HL-60 (cell line): ENCODE measurements at regions not wholly inside any gene's neighbourhood (a gene's known extent, or its start where the extent isn't known, plus 50 kb on each side); places are given as distances from the start of the nearest gene placed in this dataset.

Experiments
- DNase-seq, 2 experiments: peaks; one replicate each; pipeline ENCODE4 v3.0.0-alpha.2; 2010 to 2020; ENCODE audit warnings: low read depth in 1 of 2, low spot score in 1 of 2
- H3K27ac ChIP-seq: fragments of 250-450 bp; sonication (Bioruptor Pico); replicated peaks from 2 replicates; pipeline ENCODE4 v1.5.1; 2020; ENCODE audit warnings: mild to moderate bottlenecking, moderate library complexity
- H3K27me3 ChIP-seq: fragments of 250-450 bp; sonication (Bioruptor Pico); 2 replicates; pipeline ENCODE4 v1.5.1; 2021; ENCODE audit warnings: mild to moderate bottlenecking, moderate library complexity; ENCODE audit not compliant: insufficient read depth, poor library complexity, severe bottlenecking
- H3K4me3 ChIP-seq: replicated peaks from 2 replicates; pipeline ENCODE4 v1.5.1; 2011; ENCODE audit warnings: mild to moderate bottlenecking, control low read depth, low read length; ENCODE audit not compliant: insufficient read depth
- GABPA ChIP-seq: IDR thresholded peaks from 2 replicates; pipeline ENCODE4 v1.6.1; 2012; ENCODE audit warnings: low read depth
- POLR2AphosphoS5 ChIP-seq: IDR thresholded peaks from 2 replicates; pipeline ENCODE4 v1.6.1; 2012; ENCODE audit warnings: low read depth
- SPI1 ChIP-seq: IDR thresholded peaks from 2 replicates; pipeline ENCODE4 v1.6.1; 2012; ENCODE audit warnings: low read depth, mild to moderate bottlenecking, borderline replicate concordance
- TF ChIP-seq, protein P1 (sequence below): IDR thresholded peaks from 2 replicates; pipeline ENCODE4 v1.6.1; 2012; ENCODE audit warnings: low read depth; ENCODE audit not compliant: insufficient replicate concordance
- TF ChIP-seq, protein P2 (sequence below): IDR thresholded peaks from one replicate; pipeline ENCODE4 v1.5.1; 2011; ENCODE audit warnings: low read length, control low read depth, inconsistent platforms; ENCODE audit not compliant: insufficient read depth

DNA sequence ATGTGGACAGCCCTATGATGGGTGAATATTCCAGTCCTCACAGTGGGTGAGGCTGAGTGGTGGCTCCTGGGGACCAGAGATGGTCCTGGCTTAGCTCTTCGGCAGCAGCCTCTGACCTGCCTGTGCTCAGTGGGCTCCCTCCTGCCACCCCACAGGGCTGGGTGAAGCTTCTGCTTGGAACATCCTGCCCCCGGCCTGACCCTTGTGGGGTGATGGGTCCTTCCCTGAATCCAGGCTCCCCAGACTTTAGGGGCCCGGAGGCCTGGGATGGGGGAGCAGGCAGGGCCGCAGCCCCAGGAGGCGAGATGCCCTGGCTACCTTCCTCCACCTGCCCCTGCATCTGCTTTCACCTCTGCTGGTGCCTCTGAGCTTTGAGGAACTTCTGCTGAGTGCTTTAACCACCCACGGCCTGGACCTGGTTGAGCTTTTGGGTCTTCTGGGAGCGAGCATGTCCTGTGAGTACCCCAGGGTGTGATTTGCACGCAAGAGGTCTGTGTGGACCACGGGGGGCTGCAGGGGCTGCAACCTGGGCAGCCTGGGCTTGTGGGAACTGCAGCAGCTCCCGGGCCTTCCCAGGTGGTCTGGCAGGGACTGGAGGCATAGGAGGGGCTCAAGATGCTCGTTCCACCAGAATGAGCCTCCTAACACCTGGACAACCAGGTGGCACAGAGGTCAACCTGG lies 159.5 kb downstream of the KIF26A start:
- TF ChIP-seq GABPA (no peak), SPI1 (no peak), POLR2AphosphoS5 (no peak)
- TF ChIP-seq, protein P1, sequence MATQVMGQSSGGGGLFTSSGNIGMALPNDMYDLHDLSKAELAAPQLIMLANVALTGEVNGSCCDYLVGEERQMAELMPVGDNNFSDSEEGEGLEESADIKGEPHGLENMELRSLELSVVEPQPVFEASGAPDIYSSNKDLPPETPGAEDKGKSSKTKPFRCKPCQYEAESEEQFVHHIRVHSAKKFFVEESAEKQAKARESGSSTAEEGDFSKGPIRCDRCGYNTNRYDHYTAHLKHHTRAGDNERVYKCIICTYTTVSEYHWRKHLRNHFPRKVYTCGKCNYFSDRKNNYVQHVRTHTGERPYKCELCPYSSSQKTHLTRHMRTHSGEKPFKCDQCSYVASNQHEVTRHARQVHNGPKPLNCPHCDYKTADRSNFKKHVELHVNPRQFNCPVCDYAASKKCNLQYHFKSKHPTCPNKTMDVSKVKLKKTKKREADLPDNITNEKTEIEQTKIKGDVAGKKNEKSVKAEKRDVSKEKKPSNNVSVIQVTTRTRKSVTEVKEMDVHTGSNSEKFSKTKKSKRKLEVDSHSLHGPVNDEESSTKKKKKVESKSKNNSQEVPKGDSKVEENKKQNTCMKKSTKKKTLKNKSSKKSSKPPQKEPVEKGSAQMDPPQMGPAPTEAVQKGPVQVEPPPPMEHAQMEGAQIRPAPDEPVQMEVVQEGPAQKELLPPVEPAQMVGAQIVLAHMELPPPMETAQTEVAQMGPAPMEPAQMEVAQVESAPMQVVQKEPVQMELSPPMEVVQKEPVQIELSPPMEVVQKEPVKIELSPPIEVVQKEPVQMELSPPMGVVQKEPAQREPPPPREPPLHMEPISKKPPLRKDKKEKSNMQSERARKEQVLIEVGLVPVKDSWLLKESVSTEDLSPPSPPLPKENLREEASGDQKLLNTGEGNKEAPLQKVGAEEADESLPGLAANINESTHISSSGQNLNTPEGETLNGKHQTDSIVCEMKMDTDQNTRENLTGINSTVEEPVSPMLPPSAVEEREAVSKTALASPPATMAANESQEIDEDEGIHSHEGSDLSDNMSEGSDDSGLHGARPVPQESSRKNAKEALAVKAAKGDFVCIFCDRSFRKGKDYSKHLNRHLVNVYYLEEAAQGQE: no peak
- TF ChIP-seq, protein P2, sequence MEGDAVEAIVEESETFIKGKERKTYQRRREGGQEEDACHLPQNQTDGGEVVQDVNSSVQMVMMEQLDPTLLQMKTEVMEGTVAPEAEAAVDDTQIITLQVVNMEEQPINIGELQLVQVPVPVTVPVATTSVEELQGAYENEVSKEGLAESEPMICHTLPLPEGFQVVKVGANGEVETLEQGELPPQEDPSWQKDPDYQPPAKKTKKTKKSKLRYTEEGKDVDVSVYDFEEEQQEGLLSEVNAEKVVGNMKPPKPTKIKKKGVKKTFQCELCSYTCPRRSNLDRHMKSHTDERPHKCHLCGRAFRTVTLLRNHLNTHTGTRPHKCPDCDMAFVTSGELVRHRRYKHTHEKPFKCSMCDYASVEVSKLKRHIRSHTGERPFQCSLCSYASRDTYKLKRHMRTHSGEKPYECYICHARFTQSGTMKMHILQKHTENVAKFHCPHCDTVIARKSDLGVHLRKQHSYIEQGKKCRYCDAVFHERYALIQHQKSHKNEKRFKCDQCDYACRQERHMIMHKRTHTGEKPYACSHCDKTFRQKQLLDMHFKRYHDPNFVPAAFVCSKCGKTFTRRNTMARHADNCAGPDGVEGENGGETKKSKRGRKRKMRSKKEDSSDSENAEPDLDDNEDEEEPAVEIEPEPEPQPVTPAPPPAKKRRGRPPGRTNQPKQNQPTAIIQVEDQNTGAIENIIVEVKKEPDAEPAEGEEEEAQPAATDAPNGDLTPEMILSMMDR: no peak

DNA sequence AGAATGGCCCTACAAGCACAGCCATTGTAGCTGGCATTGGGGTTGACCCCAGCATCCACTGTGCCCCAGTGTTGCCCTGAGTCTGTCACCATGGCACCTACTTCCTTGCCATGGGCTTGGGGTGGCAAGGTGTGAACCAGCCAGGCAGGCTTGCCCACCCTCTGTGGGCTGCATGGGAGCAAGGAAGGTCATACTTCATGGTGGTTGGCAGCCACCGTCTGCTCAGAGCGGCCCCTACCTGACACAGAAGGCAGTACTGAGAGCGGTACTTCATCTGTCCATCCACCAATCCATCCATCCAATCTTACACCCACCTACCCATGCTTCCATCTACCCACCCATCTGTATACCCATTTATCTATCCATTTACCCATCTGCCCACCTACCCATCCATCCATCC lies 160.1 kb downstream of the KIF26A start:
- no peak for TF ChIP-seq GABPA
- TF ChIP-seq, protein P2: no peak
- no peak for TF ChIP-seq SPI1
- TF ChIP-seq, protein P1: no peak
- no peak for TF ChIP-seq POLR2AphosphoS5
- Histone ChIP-seq H3K27ac (no peak overlapping the region), H3K27me3 (no peaks in the 10 kb centered on the region), H3K4me3 (no peak overlapping the region)
- DNase-seq: no peak

More for the DNA sequence above, 159.5 kb downstream of the KIF26A start:
- Histone ChIP-seq H3K27ac (no peak overlapping the region), H3K27me3 (no peaks in the 10 kb centered on the region), H3K4me3 (no peak overlapping the region)
- no peak for DNase-seq

DNA sequence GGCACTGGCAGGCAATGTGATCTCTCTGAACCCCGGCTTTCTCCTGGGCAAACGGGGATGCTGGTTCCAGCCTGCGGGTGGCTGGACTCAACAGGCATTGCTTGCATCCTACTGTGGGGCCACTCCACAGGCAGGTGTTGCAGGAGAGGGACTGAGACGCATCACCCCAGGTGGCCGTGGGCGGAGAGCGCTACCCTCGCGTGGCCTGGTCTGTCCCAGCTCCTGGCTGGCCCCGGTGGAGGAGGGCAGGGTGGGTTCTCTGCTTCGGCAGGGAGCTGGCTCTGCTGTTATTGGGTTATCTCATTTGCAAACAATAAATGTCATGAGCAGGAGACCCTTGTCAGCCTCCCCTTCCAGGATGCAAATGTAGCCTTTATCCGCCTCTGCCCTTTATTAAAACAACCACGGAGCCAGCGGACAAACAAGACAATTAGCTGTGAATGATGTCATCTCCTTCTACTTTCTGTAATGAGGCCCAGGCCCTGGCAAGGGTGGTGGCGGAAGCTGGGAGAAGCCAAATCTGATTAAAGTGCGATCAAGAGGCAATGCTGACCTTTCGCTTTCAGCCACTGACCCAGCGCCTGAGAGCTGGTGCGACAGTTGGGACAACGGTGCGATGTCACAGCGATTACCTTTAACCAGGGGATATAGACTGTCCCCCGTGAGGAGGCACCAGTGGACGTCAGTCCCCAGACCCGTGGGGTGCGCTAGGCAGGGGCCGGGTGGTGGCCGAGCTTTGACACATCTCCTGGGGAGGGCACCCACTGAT lies 161.8 kb downstream of the KIF26A start:
- TF ChIP-seq SPI1: no peak
- no peak for TF ChIP-seq GABPA
- TF ChIP-seq, protein P1: no peak
- TF ChIP-seq, protein P2: no peak
- no peak for TF ChIP-seq POLR2AphosphoS5
- Histone ChIP-seq H3K27me3 (no peaks in the 10 kb centered on the region), H3K4me3 (no peak overlapping the region), H3K27ac (no peak overlapping the region)
- DNase-seq: no peak
